ENCODE measurements at regions not wholly inside any gene's neighbourhood (a gene's known extent, or its start where the extent isn't known, plus 50 kb on each side); places are given as distances from the start of the nearest gene placed in this dataset.

GRCh38 chr9:101791533-101791932, 53.1 kb upstream of the GRIN3A start:
- TF ChIP-seq POLR2A (IDR thresholded peaks at IDR 0.05; ENCODE audit: low read depth, low read length) (no peak), POLR2AphosphoS5 (IDR thresholded peaks at IDR 0.05; ENCODE audit: low read depth, low read length) (no peak), SPI1 (IDR thresholded peaks at IDR 0.05; ENCODE audit: low read depth, low read length) (no peak)

Data from GM12891 (cell line).